GM10266 (cell line): ENCODE measurements at regions not wholly inside any gene's neighbourhood (a gene's known extent, or its start where the extent isn't known, plus 50 kb on each side); places are given as distances from the start of the nearest gene placed in this dataset.

ENCODE experiments used
- DNase-seq: peaks from one replicate; pipeline ENCODE4 v3.0.0; 2012; ENCODE audit errors: extremely low spot score
- CTCF ChIP-seq: IDR thresholded peaks from 2 replicates; pipeline ENCODE4 v1.5.1; 2012; ENCODE audit warnings: mild to moderate bottlenecking, low read depth; ENCODE audit not compliant: control insufficient read depth, insufficient read depth; ENCODE audit errors: missing control alignments

GRCh38 chr14:106840258-106840657 lies 1313.9 kb downstream of the TMEM121 start:
- peak; percentile 36 for TF ChIP-seq CTCF
- DNase-seq: no peak

- DNase-seq: no peak
- peak; percentile 6 for TF ChIP-seq CTCF
These were observed 1314.6 kb downstream of the TMEM121 start for GRCh38 chr14:106840991-106841390.

GRCh38 chr14:106841701-106842100 lies 1315.3 kb downstream of the TMEM121 start:
- DNase-seq: no peak
- no peak for TF ChIP-seq CTCF

DNA sequence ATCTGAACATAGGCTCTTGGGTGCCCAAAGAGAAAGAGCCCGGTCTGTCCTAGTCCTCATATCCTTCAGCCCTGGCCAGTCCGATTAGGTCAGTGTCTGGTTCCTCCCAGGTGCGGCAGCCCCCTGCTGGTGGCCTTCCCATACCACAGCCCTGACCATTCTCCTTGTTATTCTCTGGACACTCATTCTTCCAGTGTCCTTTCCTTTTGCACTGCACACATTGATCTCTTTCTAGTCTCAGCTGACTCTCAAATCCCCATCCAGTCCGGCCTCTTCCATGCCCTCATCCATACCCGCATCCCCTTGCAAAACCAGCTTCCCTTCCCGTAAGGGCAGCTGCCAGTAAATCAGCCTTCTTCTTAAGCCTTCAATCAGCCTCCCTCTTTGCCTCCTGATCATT lies 1316.3 kb downstream of the TMEM121 start:
- no peak for DNase-seq
- TF ChIP-seq CTCF: peak; percentile 37

GRCh38 chr14:106843386-106843785 lies 1317.0 kb downstream of the TMEM121 start:
- DNase-seq: no peak
- TF ChIP-seq CTCF: peak; percentile 48

- DNase-seq: no peak
- no peak for TF ChIP-seq CTCF
These were observed 1317.6 kb downstream of the TMEM121 start for GRCh38 chr14:106843951-106844483.

DNA sequence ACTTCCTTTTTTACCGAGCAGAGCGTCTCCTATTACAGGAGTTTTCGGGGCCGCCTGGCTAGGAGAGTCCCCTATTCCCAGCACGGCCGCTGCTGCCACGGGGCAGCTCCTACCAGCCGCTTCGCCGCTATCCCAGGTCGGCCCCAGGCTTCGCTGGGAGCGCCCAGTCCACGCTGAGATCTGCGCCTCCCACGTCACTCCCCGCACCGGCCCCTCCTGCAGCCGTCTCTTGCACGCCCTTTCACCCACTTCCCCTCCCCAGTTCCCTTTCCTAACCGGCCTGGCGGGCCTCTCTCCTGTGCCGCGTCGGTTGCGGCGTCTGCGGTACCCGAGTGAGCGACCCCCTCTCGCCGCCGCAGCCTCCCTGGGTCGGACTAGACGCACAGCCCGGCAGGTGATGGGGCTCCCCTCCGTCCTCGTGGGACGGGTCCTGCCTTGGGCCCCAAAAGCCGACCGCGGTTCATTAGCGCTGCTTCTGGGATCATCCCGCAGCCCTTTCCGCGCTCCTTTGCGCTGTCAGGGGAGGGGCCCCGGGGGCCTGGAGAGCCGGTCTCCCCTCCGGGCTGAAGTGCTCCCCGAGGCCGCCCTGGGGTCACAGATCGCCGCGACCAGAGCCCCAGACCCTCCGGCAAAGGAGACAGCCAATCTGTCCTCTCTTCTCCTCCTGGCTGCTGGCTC lies 1318.4 kb downstream of the TMEM121 start:
- peak; percentile 56 for DNase-seq
- no peak for TF ChIP-seq CTCF
